ENCODE measurements at regions not wholly inside any gene's neighbourhood (a gene's known extent, or its start where the extent isn't known, plus 50 kb on each side); places are given as distances from the start of the nearest gene placed in this dataset.

DNA sequence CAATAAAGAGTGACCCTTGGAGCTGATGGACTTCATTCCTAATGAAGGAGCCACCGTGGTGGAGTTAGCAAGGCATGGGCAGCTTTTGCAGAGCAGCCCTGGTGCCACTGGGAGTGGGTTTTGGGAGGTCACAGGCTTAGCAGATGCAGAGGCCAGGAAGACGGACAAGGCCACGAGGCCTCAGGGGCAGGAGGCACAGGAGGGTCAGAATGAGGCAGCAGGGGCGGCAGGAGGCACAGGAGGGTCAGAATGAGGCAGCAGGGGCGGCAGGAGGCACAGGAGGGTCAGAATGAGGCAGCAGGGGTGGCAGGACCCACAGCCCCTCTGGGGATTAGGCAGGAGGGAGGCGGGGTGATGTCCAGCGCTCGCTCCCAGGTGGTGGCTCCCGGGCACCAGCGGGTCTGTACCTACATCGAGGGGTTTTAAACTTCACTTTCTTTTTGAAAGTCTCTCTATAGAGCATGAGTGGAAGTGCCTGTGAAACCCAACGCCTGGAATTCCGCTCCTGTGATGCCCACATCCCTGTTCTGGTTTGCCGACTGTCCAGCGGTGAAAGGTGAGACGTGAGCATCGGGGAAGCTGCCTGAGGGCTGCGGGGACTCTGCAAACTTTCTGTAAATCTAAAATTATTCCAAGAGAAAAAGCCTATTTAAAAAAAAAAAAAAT is 521.6 kb downstream of the BRD1 start:
- Histone ChIP-seq H3K27ac (no peak overlapping the region), H3K4me1 (peaks cover 0 to 7% (median 2%) of the 10 kb centered on the region in 6 donors), H3K9me3 (no peaks in the 10 kb centered on the region), H3K36me3 (no peaks in the 10 kb centered on the region), H3K4me3 (no peak overlapping the region), H3K27me3 (replicated peaks in 1 of 7) (peaks cover 0 to 75% (median 19%) of the 10 kb centered on the region in 7 donors)
- TF ChIP-seq POLR2AphosphoS5 (IDR thresholded peaks at IDR 0.05) (no peak), POLR2A (IDR thresholded peaks at IDR 0.05) (no peak)
- TF ChIP-seq, protein P1, sequence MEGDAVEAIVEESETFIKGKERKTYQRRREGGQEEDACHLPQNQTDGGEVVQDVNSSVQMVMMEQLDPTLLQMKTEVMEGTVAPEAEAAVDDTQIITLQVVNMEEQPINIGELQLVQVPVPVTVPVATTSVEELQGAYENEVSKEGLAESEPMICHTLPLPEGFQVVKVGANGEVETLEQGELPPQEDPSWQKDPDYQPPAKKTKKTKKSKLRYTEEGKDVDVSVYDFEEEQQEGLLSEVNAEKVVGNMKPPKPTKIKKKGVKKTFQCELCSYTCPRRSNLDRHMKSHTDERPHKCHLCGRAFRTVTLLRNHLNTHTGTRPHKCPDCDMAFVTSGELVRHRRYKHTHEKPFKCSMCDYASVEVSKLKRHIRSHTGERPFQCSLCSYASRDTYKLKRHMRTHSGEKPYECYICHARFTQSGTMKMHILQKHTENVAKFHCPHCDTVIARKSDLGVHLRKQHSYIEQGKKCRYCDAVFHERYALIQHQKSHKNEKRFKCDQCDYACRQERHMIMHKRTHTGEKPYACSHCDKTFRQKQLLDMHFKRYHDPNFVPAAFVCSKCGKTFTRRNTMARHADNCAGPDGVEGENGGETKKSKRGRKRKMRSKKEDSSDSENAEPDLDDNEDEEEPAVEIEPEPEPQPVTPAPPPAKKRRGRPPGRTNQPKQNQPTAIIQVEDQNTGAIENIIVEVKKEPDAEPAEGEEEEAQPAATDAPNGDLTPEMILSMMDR (IDR thresholded peaks at IDR 0.05 in 8 of 11, conservative IDR thresholded peaks at IDR 0.05 in 3 of 11) = no peak
- 74 to 81% (median 80%) methylated on average over 18 of the region's 18 CpGs for WGBS, 5 donors
- DNase-seq = peak; percentile 46
- intact Hi-C loops (cut with DNase I; ENCODE audit: low total_unique reads) = no loop called here

DNA sequence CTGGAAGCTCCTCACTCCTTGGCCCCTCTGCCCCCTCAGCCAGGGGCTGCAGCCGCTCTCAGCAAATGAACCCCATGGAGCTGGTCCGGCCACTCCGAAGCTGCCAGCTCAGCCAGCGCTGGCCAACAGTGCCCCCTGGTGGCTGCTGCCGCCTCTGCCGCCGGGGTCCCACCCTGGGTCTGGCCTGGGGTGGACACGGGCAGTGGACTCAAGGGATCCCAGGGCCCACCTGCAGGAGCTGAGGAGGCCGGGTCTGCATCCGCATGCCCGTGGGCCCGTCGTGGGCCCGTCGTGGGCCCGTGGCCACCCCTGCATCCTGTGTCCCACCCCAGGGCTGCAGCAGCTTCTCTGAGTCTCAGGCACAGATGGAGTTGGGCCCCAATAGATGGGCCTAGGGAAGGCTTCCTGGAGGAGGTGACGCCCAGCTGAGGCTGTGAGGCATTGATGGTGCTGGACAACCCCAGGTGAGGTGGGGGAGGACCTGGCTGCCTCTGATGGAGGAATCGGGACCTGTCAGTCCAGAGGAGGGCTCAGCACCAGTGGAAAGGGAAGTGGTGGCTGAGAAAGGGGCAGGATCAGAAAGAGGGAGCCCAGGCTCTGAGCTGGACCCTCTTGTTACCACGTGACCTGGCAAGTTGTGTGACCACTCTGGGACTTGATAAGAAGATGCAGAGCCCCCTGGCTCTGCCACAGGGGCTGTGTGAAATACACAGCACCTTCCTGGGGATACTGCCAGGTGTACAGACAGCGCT is 522.3 kb downstream of the BRD1 start:
- Histone ChIP-seq H3K27me3 (replicated peaks in 1 of 7) (peaks cover 0 to 75% (median 19%) of the 10 kb centered on the region in 7 donors), H3K4me1 (peaks cover 0 to 7% (median 2%) of the 10 kb centered on the region in 6 donors), H3K36me3 (no peaks in the 10 kb centered on the region), H3K4me3 (peak overlapping the region in 1 of 8 donors; percentile 16), H3K9me3 (no peaks in the 10 kb centered on the region), H3K27ac (no peak overlapping the region)
- WGBS, 5 donors = 14 to 25% (median 15%) methylated on average over 8 to 20 of the region's 20 CpGs
- DNase-seq = peak; percentile 88
- TF ChIP-seq POLR2AphosphoS5 (IDR thresholded peaks at IDR 0.05) (peak in 1 of 3 donors; percentile 19), POLR2A (IDR thresholded peaks at IDR 0.05) (no peak)
- TF ChIP-seq, protein P1 (IDR thresholded peaks at IDR 0.05 in 8 of 11, conservative IDR thresholded peaks at IDR 0.05 in 3 of 11) = peak; percentile 53 to 95 (median 87)
- intact Hi-C loops (cut with DNase I; ENCODE audit: low total_unique reads) = no loop called here

DNA sequence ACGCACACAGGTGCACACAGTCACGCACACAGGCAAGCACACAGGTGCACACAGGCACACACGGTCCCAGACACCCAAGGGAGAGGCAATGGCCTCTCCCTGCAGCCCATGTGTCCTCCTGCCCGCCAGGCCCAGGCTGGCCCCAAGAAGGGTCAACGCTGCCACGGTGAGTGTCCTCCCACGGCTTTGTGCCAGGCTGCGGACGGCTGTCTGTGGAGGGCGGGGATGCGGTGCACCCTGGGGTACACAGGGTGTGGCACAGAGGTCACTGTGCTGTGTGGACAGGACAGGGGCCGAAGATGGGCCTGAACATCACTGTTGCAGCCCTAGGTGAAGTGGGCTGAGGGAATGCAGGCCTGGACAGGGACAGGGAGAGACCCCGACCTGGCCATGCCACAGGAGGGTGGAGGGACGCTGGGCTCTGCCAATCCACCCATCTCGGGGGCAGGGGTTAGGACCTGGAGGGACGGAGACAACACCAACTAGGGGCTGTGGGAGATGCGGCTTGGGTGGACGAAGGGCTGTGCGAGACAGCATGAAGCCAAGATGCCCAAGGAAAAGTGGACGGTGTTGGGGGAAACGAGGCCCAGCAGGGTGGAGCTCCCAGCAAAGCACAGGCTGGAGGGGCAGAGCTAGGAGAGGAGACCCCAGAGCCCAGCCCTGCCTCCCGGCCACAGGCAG is 523.8 kb downstream of the BRD1 start:
- no peaks in the 10 kb centered on the region for H3K9me3 ChIP-seq
- DNase-seq = peak; percentile 48
- TF ChIP-seq POLR2A (IDR thresholded peaks at IDR 0.05) (no peak), POLR2AphosphoS5 (IDR thresholded peaks at IDR 0.05) (no peak)
- TF ChIP-seq, protein P1 (IDR thresholded peaks at IDR 0.05 in 8 of 11, conservative IDR thresholded peaks at IDR 0.05 in 3 of 11) = no peak
- no peak overlapping the region for H3K27ac ChIP-seq
- 78 to 91% (median 83%) methylated on average over 16 to 22 of the region's 22 CpGs for WGBS, 5 donors
- peaks cover 0 to 86% (median 19%) of the 10 kb centered on the region in 7 donors for H3K27me3 ChIP-seq (replicated peaks in 1 of 7)
- H3K36me3 ChIP-seq = no peaks in the 10 kb centered on the region
- intact Hi-C loops (cut with DNase I; ENCODE audit: low total_unique reads) = no loop called here
- no peak overlapping the region for H3K4me3 ChIP-seq
- H3K4me1 ChIP-seq = peaks cover 0 to 7% (median 2%) of the 10 kb centered on the region in 6 donors

Measured in spleen (tissue), 11 donors.